Spleen (tissue), 11 donors: ENCODE measurements at regions not wholly inside any gene's neighbourhood (a gene's known extent, or its start where the extent isn't known, plus 50 kb on each side); places are given as distances from the start of the nearest gene placed in this dataset.

Experiments
- DNase-seq: peaks from one replicate; pipeline ENCODE4 v3.0.0-alpha.2; 2020
- H3K27ac ChIP-seq, 8 donors: fragments of 200-600 bp; sonication (generic) in 7 of 8; 1 replicate in 4 of 8; 2 replicates in 4 of 8; pipeline versions ENCODE4 v1.5.0 to v1.8.0; 2016 to 2021; ENCODE audit warnings: inconsistent platforms in 4 of 8, mild to moderate bottlenecking in 4 of 8, moderate library complexity in 1 of 8
- H3K27me3 ChIP-seq, 7 donors: fragments of 200-600 bp; sonication (generic) in 6 of 7; replicated peaks in 1 of 7; 1 replicate in 4 of 7; 2 replicates in 3 of 7; pipeline versions ENCODE4 v1.5.0 to v1.8.0; 2016 to 2021; ENCODE audit warnings: inconsistent platforms in 3 of 7, mild to moderate bottlenecking in 1 of 7
- H3K36me3 ChIP-seq, 6 donors: fragments of 200-600 bp; sonication (generic) in 5 of 6; 1 replicate in 4 of 6; 2 replicates in 2 of 6; pipeline versions ENCODE4 v1.5.0 to v1.8.0; 2016 to 2021; ENCODE audit warnings: inconsistent platforms in 2 of 6
- H3K4me1 ChIP-seq, 6 donors: fragments of 200-600 bp; sonication (generic) in 5 of 6; 1 replicate in 3 of 6; 2 replicates in 3 of 6; pipeline versions ENCODE4 v1.5.0 to v1.8.0; 2016 to 2021; ENCODE audit warnings: inconsistent platforms in 3 of 6
- H3K4me3 ChIP-seq, 8 donors: fragments of 200-600 bp; sonication (generic) in 7 of 8; 1 replicate in 4 of 8; 2 replicates in 4 of 8; pipeline versions ENCODE4 v1.5.0 to v1.8.0; 2016 to 2021; ENCODE audit warnings: inconsistent platforms in 4 of 8, mild to moderate bottlenecking in 4 of 8, moderate library complexity in 2 of 8
- H3K9me3 ChIP-seq, 8 donors: fragments of 200-600 bp; sonication (generic) in 7 of 8; 1 replicate in 4 of 8; 2 replicates in 4 of 8; pipeline versions ENCODE4 v1.5.0 to v1.8.0; 2016 to 2021; ENCODE audit warnings: inconsistent platforms in 4 of 8
- CTCF ChIP-seq, 11 experiments: fragments of 200-600 bp in 7 of 11; fragments of 450-650 bp in 4 of 11; sonication (generic) in 4 of 11; IDR thresholded peaks in 8 of 11; conservative IDR thresholded peaks in 3 of 11; 1 replicate in 7 of 11; 2 replicates in 4 of 11; pipeline versions ENCODE4 v1.4.0 to v1.8.0; 2016 to 2021; ENCODE audit warnings: antibody characterized with exemption in 11 of 11, inconsistent platforms in 4 of 11, mild to moderate bottlenecking in 1 of 11
- POLR2A ChIP-seq, 3 donors: fragments of 450-650 bp; IDR thresholded peaks; one replicate each; pipeline ENCODE4 v1.5.1; 2017; ENCODE audit warnings: antibody characterized with exemption in 3 of 3, mild to moderate bottlenecking in 1 of 3
- POLR2AphosphoS5 ChIP-seq, 3 donors: sonication (generic); formaldehyde crosslinking; IDR thresholded peaks; one replicate each; pipeline ENCODE4 v1.5.1; 2017; ENCODE audit warnings: antibody characterized with exemption in 3 of 3
- WGBS, 5 donors: extraction: QIAGEN DNeasy Blood & Tissue Kit in 3 of 5; methylation state at CpG; one replicate each; pipeline versions ENCODE4 v1.1.5 to v1.1.7; 2013 to 2018; 5-methylcytosine and 5-hydroxymethylcytosine counted together
- intact Hi-C: fragments of 100-400 bp; cut with DNase I; formaldehyde crosslinking; loops from one replicate; pipeline ENCODE4 v1.15.0; 2023; ENCODE audit warnings: low total_unique reads
- donor health status: healthy with polysubstance abuse.
- donor health status: DM: no; HTN: no; CAD: no; lungs with moderate emphysema.
- donor health status: DM: no; HTN: no; CAD: no.
- donor health status: Bipolar disorder and iron deficiency.
- donor health status: healthy.
- donor health status: DM: no; HTN: no; CAD: no.
- donor health status: DM: yes; HTN: yes; CAD: no.

- WGBS, 5 donors = 87 to 94% (median 94%) methylated on average over 3 of the region's 3 CpGs
- H3K27ac ChIP-seq = no peak overlapping the region
- TF ChIP-seq CTCF (IDR thresholded peaks at IDR 0.05 in 8 of 11, conservative IDR thresholded peaks at IDR 0.05 in 3 of 11) (no peak), POLR2A (IDR thresholded peaks at IDR 0.05) (no peak), POLR2AphosphoS5 (IDR thresholded peaks at IDR 0.05) (no peak)
- H3K36me3 ChIP-seq = no peaks in the 10 kb centered on the region
- H3K4me1 ChIP-seq = peaks cover 0 to 2% (median 0%) of the 10 kb centered on the region in 6 donors
- no peaks in the 10 kb centered on the region for H3K9me3 ChIP-seq
- intact Hi-C loops = no loop called here
- DNase-seq = no peak
- H3K4me3 ChIP-seq = no peak overlapping the region
- peaks cover 0 to 4% (median 0%) of the 10 kb centered on the region in 7 donors for H3K27me3 ChIP-seq
These were observed 99.6 kb upstream of the ATP11B start for GRCh38 chr3:182693723-182694122.

- Histone ChIP-seq H3K4me3 (no peak overlapping the region), H3K27me3 (no peaks in the 10 kb centered on the region), H3K9me3 (no peaks in the 10 kb centered on the region), H3K27ac (no peak overlapping the region), H3K4me1 (peaks cover 0 to 2% (median 0%) of the 10 kb centered on the region in 6 donors), H3K36me3 (no peaks in the 10 kb centered on the region)
- 67 to 81% (median 74%) methylated on average over 3 of the region's 3 CpGs for WGBS, 5 donors
- intact Hi-C loops = no loop called here
- TF ChIP-seq POLR2A (IDR thresholded peaks at IDR 0.05) (no peak), CTCF (IDR thresholded peaks at IDR 0.05 in 8 of 11, conservative IDR thresholded peaks at IDR 0.05 in 3 of 11) (no peak), POLR2AphosphoS5 (IDR thresholded peaks at IDR 0.05) (no peak)
- no peak for DNase-seq
These were observed 96.4 kb upstream of the ATP11B start for GRCh38 chr3:182696916-182697315.

- no peak for DNase-seq
- H3K4me1 ChIP-seq = peaks cover 0 to 2% (median 0%) of the 10 kb centered on the region in 6 donors
- no peak overlapping the region for H3K4me3 ChIP-seq
- no peaks in the 10 kb centered on the region for H3K36me3 ChIP-seq
- 69 to 91% (median 81%) methylated on average over 12 of the region's 12 CpGs for WGBS, 5 donors
- no peak overlapping the region for H3K27ac ChIP-seq
- no peaks in the 10 kb centered on the region for H3K9me3 ChIP-seq
- intact Hi-C loops = no loop called here
- TF ChIP-seq POLR2A (IDR thresholded peaks at IDR 0.05) (no peak), POLR2AphosphoS5 (IDR thresholded peaks at IDR 0.05) (no peak), CTCF (IDR thresholded peaks at IDR 0.05 in 8 of 11, conservative IDR thresholded peaks at IDR 0.05 in 3 of 11) (no peak)
- no peaks in the 10 kb centered on the region for H3K27me3 ChIP-seq
These were observed 95.9 kb upstream of the ATP11B start for GRCh38 chr3:182697345-182697919.

GRCh38 chr3:182698078-182698477, 95.2 kb upstream of the ATP11B start:
- Histone ChIP-seq H3K36me3 (no peaks in the 10 kb centered on the region), H3K27ac (no peak overlapping the region), H3K27me3 (no peaks in the 10 kb centered on the region), H3K4me1 (no peaks in the 10 kb centered on the region), H3K9me3 (no peaks in the 10 kb centered on the region), H3K4me3 (no peak overlapping the region)
- no peak for TF ChIP-seq CTCF (IDR thresholded peaks at IDR 0.05 in 8 of 11, conservative IDR thresholded peaks at IDR 0.05 in 3 of 11)
- no peak for TF ChIP-seq POLR2AphosphoS5 (IDR thresholded peaks at IDR 0.05)
- no peak for TF ChIP-seq POLR2A (IDR thresholded peaks at IDR 0.05)
- intact Hi-C loops = no loop called here
- 95 to 99% (median 96%) methylated on average over 2 of the region's 2 CpGs for WGBS, 5 donors
- no peak for DNase-seq
